Stimulated activated CD8-positive, alpha-beta memory T cell treated with anti-CD3 and anti-CD28 coated beads, Interleukin-4, amount 100 ng/mL, for 1 hour (primary cell): ENCODE measurements at regions not wholly inside any gene's neighbourhood (a gene's known extent, or its start where the extent isn't known, plus 50 kb on each side); places are given as distances from the start of the nearest gene placed in this dataset.

Experiments
- DNase-seq, 2 donors: peaks; one replicate each; pipeline ENCODE4 v3.0.0-alpha.2; 2020; ENCODE audit warnings: low read depth in 2 of 2, low spot score in 1 of 2

- DNase-seq, result no peak
Observed at GRCh38 chr20:50417484-50418235, 92.5 kb upstream of the PTPN1 start.

DNA sequence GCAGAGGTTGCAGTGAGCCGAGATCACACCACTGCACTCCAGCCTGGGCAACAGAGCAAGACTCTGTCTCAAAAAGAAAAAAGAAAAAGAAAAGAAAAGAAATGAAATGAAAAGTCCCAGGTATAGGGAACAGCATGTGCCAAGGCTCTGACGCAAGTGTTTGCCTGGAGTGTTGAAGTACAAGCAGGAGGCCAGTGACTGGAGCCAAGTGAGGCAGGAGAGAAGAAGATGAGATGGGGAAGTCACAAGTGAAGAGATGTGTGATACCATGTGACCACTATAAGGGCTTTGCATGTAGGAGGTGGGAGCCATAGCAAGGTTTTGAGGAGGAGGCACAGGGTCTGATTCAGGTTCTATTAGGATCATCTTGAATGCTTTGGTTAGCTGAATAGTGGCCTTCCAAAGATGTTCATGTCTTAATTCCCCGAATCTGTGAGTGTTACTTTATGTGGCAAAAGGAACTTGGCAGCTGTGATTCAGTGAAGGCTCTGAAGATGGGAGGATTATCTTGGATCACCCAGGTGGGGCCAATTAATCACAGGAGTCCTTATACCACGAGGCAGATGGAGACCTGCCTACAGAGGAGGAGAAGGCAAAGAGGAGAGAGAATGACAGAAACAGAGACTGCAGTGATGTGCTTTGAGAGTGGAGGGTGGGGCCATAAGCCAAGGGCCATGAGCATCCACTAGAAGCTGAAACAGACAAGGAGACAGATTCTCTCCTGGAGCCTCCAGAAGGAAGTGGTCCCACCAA is 91.1 kb upstream of the PTPN1 start:
- no peak for DNase-seq

- no peak for DNase-seq
Observed at GRCh38 chr20:50420380-50420779, 89.8 kb upstream of the PTPN1 start.

DNA sequence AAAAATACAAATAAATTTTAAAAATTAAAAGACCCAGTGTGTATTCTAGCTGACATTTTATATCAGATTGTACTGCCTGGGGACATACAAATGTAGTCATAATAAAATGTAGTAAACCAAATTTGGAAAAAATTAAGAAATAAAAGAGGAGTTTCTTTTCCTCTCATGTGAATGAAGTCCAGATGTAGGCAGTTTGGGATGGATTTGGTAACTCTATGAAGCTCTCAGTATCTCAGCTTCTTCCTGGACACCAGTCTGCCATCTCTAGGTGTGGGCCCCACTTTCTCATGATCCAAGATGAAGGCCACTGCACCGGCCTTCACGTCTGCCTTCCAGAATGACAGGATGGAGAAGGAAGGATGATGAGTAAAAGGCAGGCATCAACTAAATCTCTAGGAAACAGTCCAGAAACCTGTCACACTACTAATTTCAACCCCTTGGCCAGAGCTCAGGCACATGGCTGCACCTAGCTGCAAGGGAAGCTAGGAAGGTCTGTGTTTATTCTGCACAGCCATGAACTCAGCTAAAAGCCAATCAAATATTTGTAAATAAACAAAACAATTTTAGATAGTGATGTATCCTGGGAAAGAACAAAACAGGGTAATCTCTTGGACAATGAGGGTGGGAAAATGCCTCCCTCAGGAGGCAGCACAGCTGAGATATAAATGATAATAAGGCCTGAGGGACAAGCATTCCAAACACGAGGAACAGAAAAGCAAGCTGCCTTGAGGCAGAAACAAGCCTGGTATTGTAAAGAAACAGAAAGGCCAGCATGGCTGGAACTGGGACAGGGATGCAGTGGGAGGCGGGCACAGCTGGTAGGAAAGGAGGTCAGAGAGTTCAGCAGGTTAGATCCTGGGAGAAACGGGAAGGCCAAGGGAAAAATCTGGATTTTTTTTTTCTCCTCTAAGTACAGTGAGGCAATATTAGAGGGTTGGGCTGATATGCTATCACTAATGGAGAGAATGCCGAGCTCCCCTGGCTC is 88.5 kb upstream of the PTPN1 start:
- no peak for DNase-seq

DNA sequence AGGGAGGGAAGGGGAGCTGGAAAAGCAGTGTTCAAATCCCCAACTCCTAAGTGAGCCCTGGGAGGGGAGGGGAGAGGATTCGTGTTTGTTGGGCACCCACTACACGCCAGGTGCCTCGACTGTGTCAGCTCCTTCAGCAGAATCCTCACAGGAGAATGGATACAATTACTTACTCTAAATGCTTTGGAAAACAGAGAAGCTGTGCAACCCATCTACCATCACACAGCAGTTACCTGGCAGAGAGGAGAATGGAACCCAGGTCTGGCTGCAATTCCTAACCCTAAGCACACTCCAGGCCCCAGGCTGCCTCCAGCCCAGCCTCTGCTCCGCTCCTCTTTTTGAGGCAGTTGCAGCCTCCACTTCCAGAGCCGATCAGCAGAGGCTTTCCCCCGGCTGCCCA is 86.4 kb upstream of the PTPN1 start:
- no peak for DNase-seq

DNA sequence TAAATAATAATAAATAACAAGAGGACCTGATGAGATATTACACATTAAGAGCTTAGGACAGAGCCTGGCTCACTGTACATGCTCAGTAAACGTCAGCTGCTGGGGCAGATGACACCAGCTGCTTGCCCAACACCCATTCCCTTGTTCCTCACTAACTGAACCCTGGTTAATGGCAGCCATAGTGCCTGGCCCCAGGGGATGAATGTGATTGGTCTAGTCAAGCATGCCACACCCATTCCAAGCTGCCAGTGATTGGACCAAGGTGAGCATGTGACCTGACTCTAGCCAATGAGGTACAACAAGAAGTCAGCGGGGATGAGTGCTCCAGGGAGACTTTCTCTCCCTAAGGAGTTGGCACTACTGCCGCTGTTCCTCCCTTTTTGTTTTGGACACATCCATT is 85.1 kb upstream of the PTPN1 start:
- no peak for DNase-seq

DNA sequence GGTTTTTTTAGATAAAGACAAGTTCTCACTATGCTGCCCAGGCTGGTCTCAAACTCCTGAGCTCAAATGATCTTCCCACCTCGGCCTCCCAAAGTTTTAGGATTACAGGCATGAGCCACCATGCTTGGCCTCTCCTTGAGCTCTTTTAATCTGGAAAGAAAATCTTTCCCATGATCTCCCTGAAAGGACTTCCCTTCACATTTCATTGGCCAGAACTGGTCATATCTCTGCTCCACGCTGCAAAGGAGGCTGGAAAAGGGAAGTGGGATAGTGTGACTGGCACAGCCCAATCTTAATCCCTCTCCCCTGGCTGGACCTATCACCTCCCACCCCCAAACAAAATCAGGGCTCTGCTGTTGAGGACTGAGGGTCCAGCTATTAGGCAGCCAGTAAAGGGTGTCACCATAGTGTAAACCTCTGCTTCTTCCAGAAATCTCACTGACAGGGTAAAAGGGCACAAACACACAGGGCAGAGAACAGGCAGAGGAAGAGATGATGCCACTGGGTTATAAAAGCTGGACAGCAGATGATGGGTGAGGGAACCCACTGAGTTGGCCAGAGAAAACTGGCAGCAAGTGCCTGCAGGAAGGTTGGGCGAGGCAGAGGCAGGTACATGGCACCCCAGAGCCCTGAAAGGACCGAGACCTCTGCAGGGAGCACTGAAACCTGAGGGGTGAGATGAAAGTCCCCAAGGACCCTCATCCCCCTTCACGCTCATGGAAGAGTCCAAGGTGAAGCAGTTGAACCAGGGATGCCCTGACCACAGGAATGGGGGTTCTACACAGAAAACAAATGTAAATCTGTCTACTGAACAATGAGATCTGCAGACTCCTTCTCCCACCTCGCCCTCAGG is 83.1 kb upstream of the PTPN1 start:
- DNase-seq, result no peak

DNA sequence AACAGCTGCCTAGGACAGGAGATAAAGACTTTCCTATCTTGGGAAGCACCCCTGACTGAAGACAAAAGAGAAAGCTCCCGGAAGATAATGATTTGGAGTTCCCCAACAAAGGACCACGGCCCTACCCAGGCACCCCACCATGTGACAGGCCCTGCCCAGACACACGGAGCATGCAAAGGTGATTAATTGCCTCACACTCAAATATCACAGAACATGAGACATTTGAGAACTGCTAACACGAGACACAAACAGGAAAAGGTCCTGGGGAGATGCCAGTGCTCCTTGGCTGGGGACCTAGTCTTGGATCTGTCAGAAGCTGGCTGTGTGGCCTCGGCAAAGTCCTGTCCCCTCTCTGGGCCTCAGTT is 82.5 kb upstream of the PTPN1 start:
- no peak for DNase-seq

DNA sequence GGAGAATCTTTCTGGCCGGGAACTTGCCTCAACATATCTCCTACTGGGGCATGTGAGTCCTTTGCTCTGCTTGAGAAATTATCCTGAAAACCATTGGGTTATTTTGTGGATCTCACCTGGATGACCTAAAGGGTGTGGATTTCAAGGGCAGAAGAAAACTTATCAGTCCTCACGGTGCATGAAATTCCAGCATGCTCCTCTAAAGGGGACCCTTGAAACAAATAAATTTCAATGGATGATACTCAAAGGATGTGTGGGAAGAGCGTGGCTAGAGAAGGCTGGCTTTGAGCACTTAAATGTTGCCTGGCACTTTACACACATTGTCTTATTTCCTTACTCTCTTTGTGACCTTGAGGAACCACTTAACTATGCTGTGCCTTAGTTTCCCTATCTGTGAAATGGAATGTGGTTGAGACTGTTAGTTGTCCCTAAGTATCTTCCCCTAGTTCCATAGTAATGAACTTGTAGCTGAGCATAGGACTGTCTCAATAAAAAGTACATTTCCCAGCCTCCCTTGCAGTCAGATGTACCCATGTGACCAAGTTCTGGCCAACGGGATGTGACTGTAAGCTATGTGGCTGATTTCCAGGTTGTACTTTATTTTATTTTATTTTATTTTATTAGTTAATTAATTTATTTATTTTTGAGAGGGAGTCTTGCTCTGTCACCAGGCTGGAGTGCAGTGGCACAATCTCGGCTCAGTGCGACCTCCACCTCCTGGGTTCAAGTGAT is 81.9 kb upstream of the PTPN1 start:
- DNase-seq, result no peak

DNA sequence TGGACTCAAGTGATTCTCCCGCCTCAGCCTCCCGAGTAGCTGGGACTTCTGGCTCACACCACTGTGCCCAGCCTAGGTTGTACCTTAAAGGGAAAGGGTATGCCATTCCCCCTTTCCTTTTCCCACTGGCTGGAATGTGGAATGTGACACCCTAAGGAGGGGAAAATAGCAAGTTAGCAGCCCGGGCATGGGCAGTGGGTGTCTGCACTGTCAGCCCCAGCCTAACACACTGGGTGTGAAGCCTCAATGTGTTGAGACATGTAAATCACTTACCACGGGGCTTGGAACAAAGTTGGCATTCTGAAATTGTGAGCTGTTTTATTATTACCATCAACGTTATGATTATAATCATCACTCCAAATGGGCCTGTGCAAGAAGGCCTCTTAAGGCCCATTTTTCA is 80.8 kb upstream of the PTPN1 start:
- no peak for DNase-seq

- no peak for DNase-seq
Observed at GRCh38 chr20:50431066-50431450, 79.1 kb upstream of the PTPN1 start.

DNA sequence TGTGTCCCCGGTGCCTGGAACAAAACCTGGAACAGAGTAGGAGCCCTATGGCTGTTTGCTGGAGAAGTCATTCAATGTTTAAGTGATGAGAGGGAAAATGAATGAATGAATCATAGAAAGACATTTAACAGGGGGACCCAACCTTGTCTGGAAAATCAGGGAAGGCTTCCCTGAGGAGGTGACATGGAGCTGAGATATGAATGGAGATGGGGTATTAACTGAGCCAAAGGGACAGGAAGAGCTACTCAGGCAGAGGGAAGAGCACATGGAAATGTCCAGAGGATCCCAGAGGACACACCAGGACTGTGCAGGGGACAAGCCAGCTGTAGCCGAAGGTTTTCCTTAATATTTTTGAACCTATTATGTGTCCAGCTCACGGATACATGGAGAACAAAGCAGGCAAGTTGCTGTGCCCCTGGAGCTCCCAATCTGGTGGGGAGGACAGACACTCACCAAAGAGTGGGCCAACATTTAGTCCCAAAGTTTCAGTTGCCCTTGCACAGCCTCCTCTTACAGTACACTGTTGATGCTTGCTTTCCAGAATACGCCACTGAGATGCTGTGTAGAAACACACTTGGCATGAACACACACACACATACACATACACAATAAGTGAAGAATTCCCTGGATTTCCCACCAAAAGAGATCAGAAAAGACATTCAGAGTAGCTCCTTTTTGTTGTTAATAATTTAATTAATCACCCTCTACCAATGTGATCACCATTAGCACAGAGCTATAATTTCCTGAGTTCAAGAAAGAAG is 77.0 kb upstream of the PTPN1 start:
- no peak for DNase-seq

DNA sequence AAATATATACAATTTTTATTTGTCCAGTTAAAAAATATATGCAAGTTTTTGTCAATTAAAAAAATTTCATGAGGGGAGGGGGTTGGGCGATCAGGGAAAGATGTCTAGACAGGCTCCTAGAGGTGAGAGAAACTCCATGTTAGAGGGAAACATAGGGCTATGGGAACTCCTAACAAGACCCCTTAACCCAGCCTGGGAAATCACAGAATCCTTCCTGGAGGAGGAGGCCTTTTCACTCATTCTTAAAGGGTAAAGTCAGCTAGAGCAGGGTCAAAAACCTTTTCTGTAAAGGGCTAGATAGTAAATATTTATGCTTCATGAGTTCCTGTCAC is 75.9 kb upstream of the PTPN1 start:
- no peak for DNase-seq

- DNase-seq, result no peak
Observed at GRCh38 chr20:50434653-50435396, 75.4 kb upstream of the PTPN1 start.

DNA sequence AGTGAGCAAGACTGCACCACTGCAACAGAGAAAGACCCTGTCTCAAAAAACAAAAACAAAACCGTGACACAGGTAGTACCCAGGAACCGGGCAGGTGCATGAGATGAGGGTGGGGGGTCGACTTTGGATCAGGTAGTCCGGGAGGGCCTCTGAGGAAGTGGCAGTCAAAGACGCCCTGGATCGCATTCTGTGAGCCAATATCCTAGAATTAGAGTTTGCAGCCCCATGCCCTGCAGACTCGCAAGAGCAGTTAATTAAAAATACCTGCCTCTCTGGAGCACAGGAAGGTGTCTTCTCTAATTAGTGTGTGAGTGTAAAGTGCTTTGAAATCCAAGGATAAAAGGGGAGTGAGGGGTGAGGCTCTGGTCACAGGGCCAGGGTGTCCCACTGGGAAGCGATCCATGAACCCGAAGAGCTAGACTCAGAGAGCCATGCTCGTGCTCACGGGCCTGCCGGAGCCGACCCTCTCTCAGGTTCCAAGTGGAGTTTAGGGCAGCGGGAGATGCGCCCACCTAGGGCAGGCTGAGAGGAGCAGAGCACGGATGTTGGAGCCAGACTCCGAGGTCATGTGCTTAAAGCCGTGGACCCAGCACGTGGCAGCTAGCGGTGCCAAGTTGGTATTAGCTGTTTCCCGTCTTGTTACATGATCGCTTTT is 74.7 kb upstream of the PTPN1 start:
- no peak for DNase-seq

GRCh38 chr20:50436052-50436656 is 74.0 kb upstream of the PTPN1 start:
- no peak for DNase-seq

GRCh38 chr20:50436696-50437095 is 73.5 kb upstream of the PTPN1 start:
- DNase-seq, result no peak

- no peak for DNase-seq
Observed at GRCh38 chr20:50438986-50439407, 71.2 kb upstream of the PTPN1 start.
